ENCODE measurements at regions not wholly inside any gene's neighbourhood (a gene's known extent, or its start where the extent isn't known, plus 50 kb on each side); places are given as distances from the start of the nearest gene placed in this dataset.

GRCh38 chr12:16955083-16955657, 349.2 kb upstream of the LMO3 start:
- no peak for ATAC-seq

GRCh38 chr12:16949871-16950667, 344.1 kb upstream of the LMO3 start:
- ATAC-seq, result no peak

- ATAC-seq, result no peak
These were observed 343.4 kb upstream of the LMO3 start for GRCh38 chr12:16949371-16949770.

- ATAC-seq, result no peak
These were observed 340.7 kb upstream of the LMO3 start for GRCh38 chr12:16946704-16947103.

GRCh38 chr12:16939871-16940306, 333.9 kb upstream of the LMO3 start:
- ATAC-seq, result no peak

GRCh38 chr12:16927259-16927658, 321.3 kb upstream of the LMO3 start:
- no peak for ATAC-seq

GRCh38 chr12:16920451-16920850, 314.5 kb upstream of the LMO3 start:
- ATAC-seq, result no peak

GRCh38 chr12:16919551-16919950, 313.6 kb upstream of the LMO3 start:
- ATAC-seq, result no peak

GRCh38 chr12:16914853-16915252, 308.9 kb upstream of the LMO3 start:
- ATAC-seq, result no peak

- no peak for ATAC-seq
These were observed 308.0 kb upstream of the LMO3 start for GRCh38 chr12:16913832-16914490.

- ATAC-seq, result no peak
These were observed 296.0 kb upstream of the LMO3 start for GRCh38 chr12:16901946-16902345.

GRCh38 chr12:16893426-16893825, 287.5 kb upstream of the LMO3 start:
- ATAC-seq, result no peak

- ATAC-seq, result no peak
These were observed 285.7 kb upstream of the LMO3 start for GRCh38 chr12:16891673-16892072.

- ATAC-seq, result no peak
These were observed 278.9 kb upstream of the LMO3 start for GRCh38 chr12:16884819-16885218.

- ATAC-seq, result no peak
These were observed 278.1 kb upstream of the LMO3 start for GRCh38 chr12:16884056-16884455.

GRCh38 chr12:16881986-16882570, 276.1 kb upstream of the LMO3 start:
- ATAC-seq, result no peak

- no peak for ATAC-seq
These were observed 274.9 kb upstream of the LMO3 start for GRCh38 chr12:16880864-16881285.

GRCh38 chr12:16870845-16871244, 264.9 kb upstream of the LMO3 start:
- no peak for ATAC-seq

GRCh38 chr12:16863742-16864141, 257.8 kb upstream of the LMO3 start:
- ATAC-seq, result no peak

GRCh38 chr12:16857456-16857923, 251.5 kb upstream of the LMO3 start:
- ATAC-seq, result no peak

GRCh38 chr12:16854465-16854864, 248.5 kb upstream of the LMO3 start:
- ATAC-seq, result no peak

- ATAC-seq, result no peak
These were observed 243.5 kb upstream of the LMO3 start for GRCh38 chr12:16849473-16849872.

GRCh38 chr12:16844875-16845274, 238.9 kb upstream of the LMO3 start:
- no peak for ATAC-seq

All from activated CD4-positive, CD25-positive, alpha-beta regulatory T cell treated with anti-CD3 and anti-CD28 coated beads, Interleukin-2, amount 50 U/mL, for 24 hours (primary cell).